Osteoblast (primary cell): ENCODE measurements at regions not wholly inside any gene's neighbourhood (a gene's known extent, or its start where the extent isn't known, plus 50 kb on each side); places are given as distances from the start of the nearest gene placed in this dataset.

Experiments used
- DNase-seq: peaks from one replicate; pipeline ENCODE4 v3.0.0; 2011; ENCODE audit warnings: low spot score, mixed read lengths; ENCODE audit not compliant: insufficient read length; ENCODE audit errors: missing footprints
- H2AFZ ChIP-seq: 2 replicates; pipeline ENCODE4 v1.6.0; 2011; ENCODE audit warnings: mild to moderate bottlenecking, low read length
- H3K27ac ChIP-seq: 2 replicates; pipeline ENCODE4 v1.5.1; 2011; ENCODE audit warnings: mild to moderate bottlenecking, low read depth, low read length, moderate library complexity
- H3K27me3 ChIP-seq: 2 replicates; pipeline ENCODE4 v1.6.0; 2012; ENCODE audit warnings: mild to moderate bottlenecking, control low read depth, inconsistent platforms, low read length, moderate library complexity; ENCODE audit not compliant: insufficient read depth
- H3K36me3 ChIP-seq: 2 replicates; pipeline ENCODE4 v1.5.1; 2011; ENCODE audit warnings: mild to moderate bottlenecking, low read length, control low read depth, moderate library complexity; ENCODE audit not compliant: insufficient read depth
- H3K4me1 ChIP-seq: 2 replicates; pipeline ENCODE4 v1.5.1; 2011; ENCODE audit warnings: mild to moderate bottlenecking, low read length, control low read depth, moderate library complexity; ENCODE audit not compliant: insufficient read depth
- H3K4me2 ChIP-seq: 2 replicates; pipeline ENCODE4 v1.6.0; 2011; ENCODE audit warnings: mild to moderate bottlenecking, low read length; ENCODE audit not compliant: insufficient read depth
- H3K4me3 ChIP-seq: fragments of 200-600 bp; sonication (generic); 3 replicates; pipeline ENCODE4 v1.5.1; 2012; ENCODE audit warnings: mild to moderate bottlenecking, low read length, inconsistent platforms; ENCODE audit not compliant: insufficient read depth
- H3K79me2 ChIP-seq: 2 replicates; pipeline ENCODE4 v1.6.0; 2012; ENCODE audit warnings: mild to moderate bottlenecking, low read length, control low read depth, inconsistent platforms; ENCODE audit not compliant: insufficient read depth
- H3K9me3 ChIP-seq: 2 replicates; pipeline ENCODE4 v1.5.1; 2011; ENCODE audit warnings: low read depth, low read length, control low read depth
- H4K20me1 ChIP-seq: 2 replicates; pipeline ENCODE4 v1.6.0; 2012; ENCODE audit warnings: mild to moderate bottlenecking, low read length, control low read depth; ENCODE audit not compliant: insufficient read depth
- CTCF ChIP-seq: IDR thresholded peaks from 2 replicates; pipeline ENCODE4 v1.5.1; 2011; ENCODE audit warnings: mild to moderate bottlenecking, low read depth, low read length, moderate library complexity; ENCODE audit errors: extremely low read depth

GRCh38 chr18:78293540-78293939, 686.1 kb upstream of the SALL3 start:
- H3K27me3 ChIP-seq: no peaks in the 10 kb centered on the region
- peaks cover 2% of the 10 kb centered on the region for H3K9me3 ChIP-seq
- H3K79me2 ChIP-seq: no peaks in the 10 kb centered on the region
- DNase-seq: no peak
- no peak overlapping the region for H3K27ac ChIP-seq
- H3K4me1 ChIP-seq: no peaks in the 10 kb centered on the region
- no peak overlapping the region for H2AFZ ChIP-seq
- H3K4me3 ChIP-seq: no peak overlapping the region
- H4K20me1 ChIP-seq: no peaks in the 10 kb centered on the region
- no peaks in the 10 kb centered on the region for H3K36me3 ChIP-seq
- no peak for TF ChIP-seq CTCF
- no peak overlapping the region for H3K4me2 ChIP-seq

- H4K20me1 ChIP-seq: no peaks in the 10 kb centered on the region
- no peak overlapping the region for H2AFZ ChIP-seq
- no peak for TF ChIP-seq CTCF
- H3K36me3 ChIP-seq: no peaks in the 10 kb centered on the region
- H3K9me3 ChIP-seq: peaks cover 2% of the 10 kb centered on the region
- no peaks in the 10 kb centered on the region for H3K79me2 ChIP-seq
- H3K4me3 ChIP-seq: no peak overlapping the region
- no peak overlapping the region for H3K4me2 ChIP-seq
- H3K27me3 ChIP-seq: no peaks in the 10 kb centered on the region
- H3K4me1 ChIP-seq: no peaks in the 10 kb centered on the region
- no peak overlapping the region for H3K27ac ChIP-seq
- no peak for DNase-seq
These were observed 685.6 kb upstream of the SALL3 start for GRCh38 chr18:78293940-78294541.

DNA sequence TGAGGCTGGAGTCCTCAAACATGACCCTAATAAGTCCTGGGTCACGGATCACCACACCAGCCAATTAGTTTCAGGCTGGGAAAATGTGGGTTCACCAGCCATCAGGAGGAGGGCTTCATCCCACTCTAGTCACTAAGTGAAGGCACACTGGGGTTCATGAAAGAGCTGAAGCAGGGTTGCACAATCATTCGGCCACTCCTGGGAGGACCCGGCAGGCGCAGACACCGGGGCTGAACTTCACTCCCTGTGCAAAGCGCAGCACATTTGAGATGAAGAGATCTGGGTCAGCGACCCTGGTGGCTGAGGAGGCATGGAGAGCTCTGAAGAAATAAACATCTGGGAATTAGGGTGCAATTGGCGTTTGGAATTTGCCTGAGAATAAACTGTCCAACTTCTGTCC, 684.4 kb upstream of the SALL3 start:
- H3K9me3 ChIP-seq: peaks cover 2% of the 10 kb centered on the region
- H3K4me2 ChIP-seq: no peak overlapping the region
- no peaks in the 10 kb centered on the region for H3K27me3 ChIP-seq
- no peak overlapping the region for H2AFZ ChIP-seq
- no peak overlapping the region for H3K27ac ChIP-seq
- no peak for DNase-seq
- no peaks in the 10 kb centered on the region for H4K20me1 ChIP-seq
- no peaks in the 10 kb centered on the region for H3K36me3 ChIP-seq
- no peaks in the 10 kb centered on the region for H3K79me2 ChIP-seq
- H3K4me1 ChIP-seq: no peaks in the 10 kb centered on the region
- TF ChIP-seq CTCF: no peak
- H3K4me3 ChIP-seq: no peak overlapping the region

DNA sequence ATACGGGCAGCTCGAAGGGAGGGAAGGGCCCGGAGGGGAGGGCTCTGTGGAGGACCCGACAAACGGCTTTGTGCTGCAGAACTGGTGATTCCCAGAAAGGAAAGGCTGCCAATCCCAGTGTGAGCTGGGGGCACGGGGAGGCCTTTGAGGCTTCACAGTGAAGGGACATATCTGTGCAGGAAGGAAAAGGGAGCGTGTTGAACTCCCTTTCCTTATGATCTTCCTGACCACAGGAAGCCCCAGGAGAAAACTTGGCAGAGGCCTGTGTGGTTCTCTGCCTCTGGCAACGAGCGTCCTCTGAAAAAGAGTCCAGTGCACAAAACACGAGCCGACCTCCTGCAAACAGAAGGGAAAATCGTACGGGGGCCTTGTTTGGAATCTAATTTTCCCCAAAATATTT, 683.5 kb upstream of the SALL3 start:
- H3K4me1 ChIP-seq: no peaks in the 10 kb centered on the region
- peaks cover 2% of the 10 kb centered on the region for H3K9me3 ChIP-seq
- no peak overlapping the region for H2AFZ ChIP-seq
- DNase-seq: no peak
- H3K27me3 ChIP-seq: no peaks in the 10 kb centered on the region
- H3K36me3 ChIP-seq: no peaks in the 10 kb centered on the region
- H3K27ac ChIP-seq: no peak overlapping the region
- H3K4me3 ChIP-seq: no peak overlapping the region
- TF ChIP-seq CTCF: no peak
- no peaks in the 10 kb centered on the region for H3K79me2 ChIP-seq
- H3K4me2 ChIP-seq: no peak overlapping the region
- no peaks in the 10 kb centered on the region for H4K20me1 ChIP-seq
